HG03175 (cell line): ENCODE measurements at regions not wholly inside any gene's neighbourhood (a gene's known extent, or its start where the extent isn't known, plus 50 kb on each side); places are given as distances from the start of the nearest gene placed in this dataset.

ENCODE experiments used
- ATAC-seq: cut with Tn5 transposase; IDR thresholded peaks from one replicate; pipeline ENCODE4 v1.9.1; 2021; ENCODE audit warnings: mild to moderate bottlenecking, moderate library complexity; ENCODE audit not compliant: unreplicated experiment

GRCh38 chr9:4386819-4387218 is 87.0 kb upstream of the GLIS3 start:
- ATAC-seq = no peak

DNA sequence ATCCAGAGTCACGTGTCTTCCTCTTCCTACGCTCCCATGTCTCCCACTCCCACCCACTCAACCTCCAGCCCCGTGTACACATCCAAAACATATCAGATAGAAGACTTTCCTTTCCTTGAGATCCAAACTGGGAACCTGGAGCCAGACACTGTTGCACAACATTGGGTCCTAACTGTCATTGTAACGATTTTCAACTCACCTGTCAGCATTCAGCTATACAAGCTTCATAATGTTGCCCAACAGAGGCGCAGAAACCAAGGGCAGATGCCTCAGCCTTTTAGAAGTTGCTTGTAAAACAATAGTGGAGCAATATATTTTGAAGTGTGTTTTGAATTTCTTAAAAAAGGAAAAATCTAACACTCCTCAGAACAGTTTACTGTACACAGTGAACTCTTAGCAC is 84.9 kb upstream of the GLIS3 start:
- ATAC-seq = no peak

DNA sequence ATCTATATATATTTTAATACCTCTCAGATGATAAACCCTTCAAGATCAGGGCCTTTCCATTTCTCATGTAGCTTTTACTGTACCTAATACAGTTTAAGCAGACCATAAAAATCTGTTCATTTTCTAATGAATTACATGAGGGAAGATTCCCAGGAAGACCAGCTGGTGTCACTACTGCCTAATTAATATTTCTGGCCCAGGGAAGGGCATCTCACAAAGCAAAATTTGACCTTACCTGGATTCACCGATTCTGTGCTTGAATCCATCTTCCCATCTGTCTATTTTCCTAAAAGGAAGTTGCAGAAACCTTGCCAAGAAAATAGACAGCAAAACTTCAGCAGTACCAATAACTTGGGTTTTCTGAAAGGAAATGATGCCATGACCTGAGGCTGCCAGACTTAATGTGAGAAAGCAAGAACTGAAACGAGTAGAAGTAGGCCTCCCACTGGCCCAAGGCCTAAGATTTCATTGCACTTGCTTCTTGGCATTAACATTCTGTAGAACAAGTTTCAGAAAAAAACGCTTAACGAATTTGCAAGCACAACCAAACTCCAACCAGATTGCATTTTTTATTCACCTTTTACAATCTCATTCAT is 83.0 kb upstream of the GLIS3 start:
- no peak for ATAC-seq

- no peak for ATAC-seq
Measured at GRCh38 chr9:4381744-4382143, 81.9 kb upstream of the GLIS3 start.

DNA sequence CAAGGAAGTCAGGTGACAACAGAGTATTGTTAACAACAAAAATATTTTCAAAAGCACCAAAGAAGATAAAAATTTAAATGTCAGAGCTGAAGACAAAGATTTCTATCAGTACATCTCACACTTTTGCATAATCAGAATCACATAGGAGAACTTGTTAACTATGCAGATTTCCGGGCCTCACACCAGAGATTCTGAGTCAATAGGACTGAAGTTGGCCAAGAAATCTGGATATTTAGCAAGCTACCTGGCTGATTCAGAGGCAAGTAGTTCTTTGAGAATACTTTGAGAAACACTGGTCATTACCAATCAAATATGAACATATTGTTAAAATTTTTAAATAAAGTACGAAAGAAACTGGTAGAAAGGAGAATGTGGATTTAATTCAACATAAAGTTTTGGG is 80.5 kb upstream of the GLIS3 start:
- ATAC-seq = no peak

DNA sequence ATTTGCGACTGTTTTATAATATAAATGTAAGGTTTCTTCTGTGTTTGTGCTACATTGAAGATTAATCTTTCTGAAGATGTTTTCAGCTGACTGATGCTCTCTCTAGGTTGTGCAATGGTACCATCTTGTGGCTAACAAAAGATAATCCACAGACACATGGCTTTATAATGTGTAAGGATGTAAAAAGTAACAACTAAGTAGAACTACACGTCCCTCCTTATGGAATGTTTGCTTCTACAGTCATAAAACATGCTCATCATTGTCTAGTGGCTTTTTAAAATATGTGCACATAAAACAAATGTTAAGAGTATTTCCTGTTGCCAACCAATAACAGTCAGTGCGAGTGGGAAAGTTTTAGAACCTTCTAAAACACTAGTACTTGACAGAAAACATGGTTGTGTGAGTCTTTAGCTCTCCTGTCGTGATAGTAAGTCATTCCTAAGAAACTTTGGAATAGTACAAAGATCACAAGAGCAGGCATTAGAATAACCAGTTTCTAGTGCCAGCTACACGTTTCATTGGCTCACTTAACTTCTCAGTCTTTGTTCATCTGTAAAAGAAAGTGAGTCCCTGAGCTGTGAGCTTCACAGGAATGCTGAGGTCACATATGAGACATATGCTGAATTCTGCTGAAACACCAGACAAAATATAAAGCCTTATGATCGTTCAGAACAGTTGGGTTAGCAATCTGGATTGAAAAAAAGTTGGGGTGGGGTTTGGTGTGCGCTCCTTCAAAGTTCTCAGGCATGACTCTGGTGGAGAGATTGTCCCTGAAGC is 75.7 kb upstream of the GLIS3 start:
- ATAC-seq = no peak

DNA sequence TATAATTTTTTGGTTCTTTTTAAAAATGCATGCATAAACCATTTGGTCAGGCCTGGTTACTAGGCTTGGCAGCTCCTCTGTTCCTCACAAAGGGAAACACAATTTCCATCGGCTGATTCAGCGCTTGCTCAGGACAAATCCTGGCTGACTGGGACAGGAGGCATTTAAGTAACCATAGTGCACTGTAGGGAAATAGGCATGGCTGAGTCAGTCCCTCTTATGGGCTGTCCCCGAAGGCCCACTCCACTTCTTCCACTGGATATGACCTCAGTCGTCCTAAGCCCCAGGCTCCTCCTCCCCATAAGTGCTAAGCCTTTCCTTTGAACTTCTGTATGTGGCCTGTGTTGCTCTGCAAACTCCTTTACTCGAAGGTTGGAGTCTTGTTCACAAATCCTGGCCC is 71.2 kb upstream of the GLIS3 start:
- ATAC-seq = no peak

DNA sequence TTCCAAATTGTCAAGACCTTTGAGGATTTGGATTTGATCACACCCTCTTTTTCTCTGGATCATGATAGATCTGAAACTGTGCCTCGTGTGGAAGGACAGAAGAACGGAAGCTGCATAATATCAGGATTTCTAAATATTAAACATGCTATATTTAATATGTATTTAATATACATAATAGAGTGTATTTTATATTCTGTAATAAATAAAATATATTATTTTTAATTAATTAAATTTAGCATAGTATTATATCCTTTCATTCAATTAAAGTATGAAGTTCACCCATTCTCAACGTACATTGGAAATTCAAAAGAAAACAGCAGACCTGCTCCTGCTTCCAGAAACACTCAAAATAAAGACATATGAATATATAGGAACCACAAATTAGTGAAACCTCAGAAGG is 70.6 kb upstream of the GLIS3 start:
- ATAC-seq = no peak

DNA sequence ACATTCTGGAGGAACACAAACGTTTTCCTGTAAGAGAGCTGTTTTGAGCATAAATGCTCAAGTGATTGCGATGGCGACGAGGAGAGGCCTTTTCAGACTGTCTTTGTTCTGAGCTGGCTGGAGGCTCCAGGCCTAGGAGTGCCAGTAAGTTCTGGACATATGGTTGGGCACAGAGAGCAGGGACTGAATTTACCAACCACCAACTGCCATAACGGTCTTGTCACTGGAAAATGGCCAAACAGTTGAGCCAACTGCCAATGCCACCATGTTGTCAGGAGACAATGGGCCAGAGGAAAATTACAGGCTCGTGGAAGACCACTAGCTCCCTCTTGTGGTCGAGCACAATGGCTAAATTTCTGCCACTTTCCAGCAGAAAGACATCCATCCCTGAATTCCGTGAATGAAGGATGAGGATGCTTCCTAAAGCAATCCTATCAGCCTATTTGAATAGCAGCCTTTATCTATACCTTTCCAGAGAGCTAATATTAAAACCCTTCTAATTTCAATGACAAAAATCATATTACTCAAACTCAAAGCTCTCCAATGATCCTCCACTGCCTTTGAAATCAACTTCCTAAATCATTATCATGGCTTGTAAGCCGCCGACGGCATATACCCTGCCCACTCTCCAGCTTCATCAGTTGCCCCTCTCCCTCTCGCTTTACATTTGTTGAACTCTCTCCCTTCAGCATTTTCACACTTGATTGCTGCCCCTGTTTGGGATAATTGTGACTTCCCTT is 66.9 kb upstream of the GLIS3 start:
- ATAC-seq = no peak

GRCh38 chr9:4365055-4365454 is 65.2 kb upstream of the GLIS3 start:
- no peak for ATAC-seq

DNA sequence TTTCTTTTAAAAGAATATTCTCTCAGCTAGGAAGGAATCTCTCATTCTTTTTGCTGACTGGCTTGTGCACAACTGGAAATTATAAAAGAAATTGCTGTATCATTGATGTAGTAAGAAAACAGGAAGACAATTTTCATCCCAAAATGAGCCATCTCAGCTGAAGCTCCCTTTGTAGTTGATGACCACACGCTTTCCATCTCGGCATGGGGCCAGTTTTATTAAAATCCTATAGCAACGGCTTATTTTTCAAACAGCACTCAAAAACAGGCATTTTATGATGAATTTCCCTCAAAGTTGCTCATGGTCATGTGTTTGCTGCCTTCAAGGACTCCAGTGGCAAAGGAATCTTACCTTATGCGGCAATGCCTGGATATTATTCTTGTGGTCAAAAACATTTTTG is 62.4 kb upstream of the GLIS3 start:
- no peak for ATAC-seq

DNA sequence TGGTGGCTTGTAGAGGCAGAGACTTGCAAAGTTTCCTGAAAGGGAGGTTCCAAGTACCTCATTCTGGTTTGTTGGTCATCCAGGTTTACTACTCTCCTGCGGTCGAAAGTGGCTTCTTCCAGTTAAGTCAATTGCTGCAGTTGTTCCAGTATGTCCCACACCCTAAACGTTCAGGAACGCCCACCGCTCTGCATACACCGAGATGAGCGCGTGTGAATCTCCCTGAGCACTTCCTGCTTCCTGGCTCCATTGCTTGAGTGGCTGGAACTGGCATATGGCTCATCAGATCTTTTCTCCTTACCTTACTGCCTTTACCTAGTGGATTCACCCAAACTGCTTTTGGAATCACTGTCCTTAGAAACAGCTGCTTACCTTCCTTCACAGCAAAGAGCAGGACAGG is 59.1 kb upstream of the GLIS3 start:
- no peak for ATAC-seq

DNA sequence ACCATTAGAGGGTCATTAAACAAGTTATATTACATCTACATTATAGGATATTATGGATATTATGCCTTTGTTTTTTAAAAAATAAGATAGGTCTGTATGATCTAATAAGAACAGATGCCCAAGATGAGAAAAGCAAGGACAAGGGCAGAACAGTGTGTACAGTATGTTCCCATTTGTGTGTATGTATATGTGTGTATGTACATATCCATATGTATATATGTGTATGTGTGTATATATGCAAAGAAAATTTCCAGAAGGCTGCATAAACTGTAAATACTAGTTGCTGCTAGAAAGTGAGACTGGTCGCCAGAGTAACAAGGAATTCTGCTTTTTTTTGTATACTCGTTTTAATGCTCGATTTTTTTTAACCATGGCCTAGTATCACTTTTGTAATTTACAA is 58.1 kb upstream of the GLIS3 start:
- no peak for ATAC-seq

GRCh38 chr9:4356306-4356705 is 56.4 kb upstream of the GLIS3 start:
- no peak for ATAC-seq

DNA sequence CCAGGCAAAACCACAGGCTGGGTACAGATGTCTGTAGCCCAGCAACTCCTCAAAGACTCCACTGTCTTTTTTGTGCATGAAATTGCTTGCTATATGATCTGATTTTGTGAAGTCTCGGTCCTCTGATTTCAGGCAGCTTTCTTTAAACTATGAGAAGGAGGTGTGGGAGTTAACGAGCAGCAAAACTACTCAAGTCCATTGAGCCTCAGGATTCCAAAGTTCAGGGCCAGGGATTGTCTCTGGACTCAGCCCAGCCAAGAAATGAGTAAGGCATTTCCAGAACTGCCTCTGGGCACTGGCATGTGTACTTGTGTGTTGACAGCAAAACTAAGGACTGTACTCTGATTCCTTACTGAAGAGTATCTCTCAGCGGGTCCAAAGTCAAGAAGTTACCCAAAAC is 53.4 kb upstream of the GLIS3 start:
- no peak for ATAC-seq

- no peak for ATAC-seq
Measured at GRCh38 chr9:4349816-4350418, 50.0 kb upstream of the GLIS3 start.
